GM21381 (cell line): ENCODE measurements at regions not wholly inside any gene's neighbourhood (a gene's known extent, or its start where the extent isn't known, plus 50 kb on each side); places are given as distances from the start of the nearest gene placed in this dataset.
"Not testable (repeated sequence)": the region's sequence is repeated elsewhere in the genome, so short reads cannot be mapped to it uniquely, and the experiment has no call there.

Source experiments
- ATAC-seq: cut with Tn5 transposase; IDR thresholded peaks from one replicate; pipeline ENCODE4 v1.9.1; 2021; ENCODE audit warnings: mild to moderate bottlenecking, moderate library complexity; ENCODE audit not compliant: unreplicated experiment

GRCh38 chr5:21341948-21342261 is 1353.9 kb upstream of the CDH18 start:
- not testable (repeated sequence) for ATAC-seq

GRCh38 chr5:21341203-21341947 is 1353.4 kb upstream of the CDH18 start:
- not testable (repeated sequence) for ATAC-seq

GRCh38 chr5:21340233-21340632 is 1352.2 kb upstream of the CDH18 start:
- not testable (repeated sequence) for ATAC-seq

GRCh38 chr5:21336478-21336877 is 1348.5 kb upstream of the CDH18 start:
- ATAC-seq, result not testable (repeated sequence)

GRCh38 chr5:21315376-21315775 is 1327.4 kb upstream of the CDH18 start:
- not testable (repeated sequence) for ATAC-seq

- ATAC-seq, result not testable (repeated sequence)
These were observed 1313.2 kb upstream of the CDH18 start for GRCh38 chr5:21301205-21301604.

- ATAC-seq, result not testable (repeated sequence)
These were observed 1286.4 kb upstream of the CDH18 start for GRCh38 chr5:21274361-21274760.

- ATAC-seq, result no peak
These were observed 1275.4 kb upstream of the CDH18 start for GRCh38 chr5:21263361-21263760.

GRCh38 chr5:21254161-21254560 is 1266.2 kb upstream of the CDH18 start:
- no peak for ATAC-seq

GRCh38 chr5:21244982-21245381 is 1257.0 kb upstream of the CDH18 start:
- no peak for ATAC-seq

GRCh38 chr5:21238786-21239185 is 1250.8 kb upstream of the CDH18 start:
- ATAC-seq, result no peak

GRCh38 chr5:21237461-21237860 is 1249.5 kb upstream of the CDH18 start:
- no peak for ATAC-seq

GRCh38 chr5:21236971-21237427 is 1249.0 kb upstream of the CDH18 start:
- ATAC-seq, result no peak

GRCh38 chr5:21236104-21236503 is 1248.1 kb upstream of the CDH18 start:
- no peak for ATAC-seq

- no peak for ATAC-seq
These were observed 1237.4 kb upstream of the CDH18 start for GRCh38 chr5:21225223-21226064.

- no peak for ATAC-seq
These were observed 1233.6 kb upstream of the CDH18 start for GRCh38 chr5:21221616-21222015.

GRCh38 chr5:21219966-21220365 is 1232.0 kb upstream of the CDH18 start:
- no peak for ATAC-seq

- no peak for ATAC-seq
These were observed 1231.3 kb upstream of the CDH18 start for GRCh38 chr5:21219251-21219650.

GRCh38 chr5:21212026-21212425 is 1224.0 kb upstream of the CDH18 start:
- no peak for ATAC-seq

GRCh38 chr5:21209409-21209808 is 1221.4 kb upstream of the CDH18 start:
- no peak for ATAC-seq

GRCh38 chr5:21199087-21199486 is 1211.1 kb upstream of the CDH18 start:
- ATAC-seq, result no peak

GRCh38 chr5:21195145-21195544 is 1207.1 kb upstream of the CDH18 start:
- ATAC-seq, result no peak
